H1 (cell line): ENCODE measurements at regions not wholly inside any gene's neighbourhood (a gene's known extent, or its start where the extent isn't known, plus 50 kb on each side); places are given as distances from the start of the nearest gene placed in this dataset.

Experiments used
- CTCF ChIA-PET: fragments of 300-600 bp; sonication (Branson Sonifier 250); formaldehyde crosslinking; loops from one replicate; lab custom pipeline; 2021; ENCODE audit not compliant: partially characterized antibody; lab: Charles Lee
- POLR2A ChIA-PET: fragments of 300-600 bp; sonication (Branson Sonifier 250); formaldehyde crosslinking; loops from one replicate; lab custom pipeline; 2021; ENCODE audit warnings: inconsistent platforms; ENCODE audit not compliant: partially characterized antibody; lab: Charles Lee
- DNase-seq, 2 experiments: peaks; one replicate each; pipeline versions ENCODE4 v3.0.0 to v3.0.0-alpha.2; 2010 to 2022; ENCODE audit warnings: low spot score in 2 of 2, low read depth in 1 of 2, mixed read lengths in 1 of 2
- FAIRE-seq: peaks from 2 replicates; lab custom pipeline; 2011; peaks lifted over from hg19 to GRCh38; lab: Jason Lieb, UNC
- H2AFZ ChIP-seq: 2 replicates; pipeline ENCODE4 v1.8.1; 2012; ENCODE audit warnings: low read length, inconsistent platforms
- H2AK5ac ChIP-seq: 2 replicates; pipeline ENCODE4 v1.6.1; 2013; ENCODE audit warnings: low read depth, low read length
- H2BK120ac ChIP-seq: replicated peaks from 2 replicates; pipeline ENCODE3; 2013; ENCODE audit warnings: low read depth, low read length, inconsistent platforms
- H2BK12ac ChIP-seq: 2 replicates; pipeline ENCODE4 v1.6.1; 2013; ENCODE audit warnings: low read depth, low read length
- H2BK15ac ChIP-seq: 2 replicates; pipeline ENCODE4 v1.6.1; 2013; ENCODE audit warnings: low read length
- H2BK20ac ChIP-seq: 2 replicates; pipeline ENCODE4 v1.6.1; 2013; ENCODE audit warnings: low read length
- H2BK5ac ChIP-seq: 2 replicates; pipeline ENCODE4 v1.6.1; 2013; ENCODE audit warnings: low read depth, low read length
- H3K14ac ChIP-seq: 2 replicates; pipeline ENCODE4 v1.6.1; 2013; ENCODE audit warnings: inconsistent platforms; ENCODE audit not compliant: insufficient read length
- H3K18ac ChIP-seq: 2 replicates; pipeline ENCODE4 v1.6.1; 2013; ENCODE audit warnings: low read length; ENCODE audit errors: extremely low read depth
- H3K23ac ChIP-seq: 2 replicates; pipeline ENCODE4 v1.6.1; 2013; ENCODE audit warnings: inconsistent platforms; ENCODE audit not compliant: insufficient read length
- H3K23me2 ChIP-seq: 2 replicates; pipeline ENCODE4 v1.6.1; 2013; ENCODE audit warnings: low read depth, low read length
- H3K27ac ChIP-seq: 2 replicates; pipeline ENCODE4 v1.6.1; 2011; ENCODE audit warnings: low read depth, low read length, inconsistent platforms
- H3K27me3 ChIP-seq, 4 experiments: replicated peaks in 1 of 4; 1 replicate in 1 of 4; 2 replicates in 3 of 4; pipeline versions ENCODE4 v1.6.1 to v1.8.1; 2011 to 2013; ENCODE audit warnings: low read length in 3 of 4, mild to moderate bottlenecking in 3 of 4, inconsistent platforms in 2 of 4, mixed read lengths in 2 of 4, moderate library complexity in 1 of 4; ENCODE audit not compliant: control insufficient read depth in 3 of 4, insufficient read depth in 3 of 4; ENCODE audit errors: extremely low read depth in 1 of 4
- H3K36me3 ChIP-seq, 4 experiments: 2 replicates each; pipeline versions ENCODE4 v1.6.1 to v1.8.1; 2011 to 2013; ENCODE audit warnings: mild to moderate bottlenecking in 4 of 4, low read length in 3 of 4, moderate library complexity in 2 of 4, control low read depth in 1 of 4, inconsistent platforms in 1 of 4; ENCODE audit not compliant: insufficient read depth in 4 of 4, control insufficient read depth in 2 of 4
- H3K4ac ChIP-seq: replicated peaks from 2 replicates; pipeline ENCODE3; 2013; ENCODE audit warnings: low read length, low read depth, mixed read lengths, inconsistent platforms; ENCODE audit not compliant: insufficient read length
- H3K4me1 ChIP-seq, 4 experiments: replicated peaks in 1 of 4; 1 replicate in 1 of 4; 2 replicates in 3 of 4; pipeline versions ENCODE4 v1.6.1 to v1.8.1; 2011 to 2013; ENCODE audit warnings: low read length in 3 of 4, inconsistent platforms in 2 of 4, mixed read lengths in 1 of 4; ENCODE audit not compliant: insufficient read depth in 4 of 4, control insufficient read depth in 3 of 4
- H3K4me2 ChIP-seq, 2 experiments: 2 replicates each; pipeline versions ENCODE4 v1.6.1 to v1.8.1; 2011 to 2013; ENCODE audit warnings: low read depth in 2 of 2, low read length in 2 of 2, control low read depth in 1 of 2, inconsistent platforms in 1 of 2, mild to moderate bottlenecking in 1 of 2; ENCODE audit not compliant: insufficient read depth in 1 of 2
- H3K4me3 ChIP-seq, 4 experiments: fragments of 200-600, 300-600 bp in 1 of 4; sonication (generic), shearing (Covaris generic), sonication (Bioruptor Twin) in 1 of 4; 2 replicates each; pipeline versions ENCODE4 v1.5.1 to v1.8.1; 2011 to 2016; ENCODE audit warnings: low read length in 4 of 4, low read depth in 3 of 4, control low read depth in 2 of 4, inconsistent platforms in 2 of 4, mild to moderate bottlenecking in 2 of 4, mixed read lengths in 1 of 4, moderate library complexity in 1 of 4; ENCODE audit not compliant: insufficient read depth in 2 of 4; ENCODE audit errors: extremely low read depth in 1 of 4
- H3K56ac ChIP-seq: replicated peaks from 2 replicates; pipeline ENCODE3; 2013; ENCODE audit warnings: low read depth, mild to moderate bottlenecking, mixed read lengths, low read length, inconsistent platforms; ENCODE audit not compliant: insufficient read length
- H3K79me1 ChIP-seq: 2 replicates; pipeline ENCODE4 v1.6.1; 2013; ENCODE audit warnings: low read depth, low read length, control low read depth
- H3K79me2 ChIP-seq, 2 experiments: 2 replicates each; pipeline versions ENCODE4 v1.6.1 to v1.8.1; 2012 to 2013; ENCODE audit warnings: low read length in 2 of 2, mild to moderate bottlenecking in 2 of 2, inconsistent platforms in 1 of 2; ENCODE audit not compliant: insufficient read depth in 2 of 2, control insufficient read depth in 1 of 2
- H3K9ac ChIP-seq, 4 experiments: replicated peaks in 1 of 4; 1 replicate in 1 of 4; 2 replicates in 3 of 4; pipeline versions ENCODE4 v1.6.1 to v1.8.1; 2011 to 2013; ENCODE audit warnings: low read depth in 3 of 4, low read length in 3 of 4, control low read depth in 2 of 4, mild to moderate bottlenecking in 2 of 4, moderate library complexity in 2 of 4, inconsistent platforms in 1 of 4; ENCODE audit errors: extremely low read depth in 1 of 4
- H3K9me3 ChIP-seq, 2 experiments: 2 replicates each; pipeline versions ENCODE4 v1.6.1 to v1.8.1; 2012 to 2013; ENCODE audit warnings: mild to moderate bottlenecking in 2 of 2, moderate library complexity in 2 of 2, control low read depth in 1 of 2, inconsistent platforms in 1 of 2, low read depth in 1 of 2, low read length in 1 of 2, mixed read lengths in 1 of 2; ENCODE audit not compliant: insufficient read depth in 2 of 2
- H4K20me1 ChIP-seq, 2 experiments: replicated peaks in 1 of 2; 2 replicates each; pipeline versions ENCODE3 to v1.8.1; 2011 to 2013; ENCODE audit warnings: inconsistent platforms in 2 of 2, low read length in 2 of 2, mild to moderate bottlenecking in 1 of 2; ENCODE audit not compliant: insufficient read depth in 2 of 2, control insufficient read depth in 1 of 2
- H4K5ac ChIP-seq: 2 replicates; pipeline ENCODE4 v1.6.1; 2013; ENCODE audit warnings: low read length, low read depth, mixed read lengths, inconsistent platforms; ENCODE audit not compliant: insufficient read length
- H4K8ac ChIP-seq: 2 replicates; pipeline ENCODE4 v1.8.0; 2013; ENCODE audit warnings: mild to moderate bottlenecking, moderate library complexity, low read length, inconsistent platforms; ENCODE audit not compliant: insufficient read depth; ENCODE audit errors: extremely low read depth
- H4K91ac ChIP-seq: replicated peaks from 2 replicates; pipeline ENCODE3; 2013; ENCODE audit warnings: low read length, mixed read lengths, inconsistent platforms; ENCODE audit not compliant: insufficient read length
- CBX8 ChIP-seq: fragments of 300-800, 300-1000 bp; sonication (generic); IDR thresholded peaks from 2 replicates; pipeline ENCODE4 v1.7.1; 2016; ENCODE audit warnings: low read depth, low read length, borderline replicate concordance
- CREB1 ChIP-seq: IDR thresholded peaks from 2 replicates; pipeline ENCODE4 v1.6.1; 2012; ENCODE audit warnings: inconsistent platforms
- EP300 ChIP-seq, 2 experiments: IDR thresholded peaks; 1 replicate in 1 of 2; 2 replicates in 1 of 2; pipeline ENCODE4 v1.6.1; 2011 to 2012; ENCODE audit warnings: low read depth in 2 of 2, low read length in 2 of 2, mild to moderate bottlenecking in 2 of 2, borderline replicate concordance in 1 of 2, inconsistent platforms in 1 of 2, moderate library complexity in 1 of 2
- KDM1A ChIP-seq: fragments of 200-600, 300-600 bp; sonication (generic); IDR thresholded peaks from 2 replicates; pipeline ENCODE4 v1.7.1; 2016; ENCODE audit warnings: mild to moderate bottlenecking, low read length, borderline replicate concordance
- KDM4A ChIP-seq: IDR thresholded peaks from one replicate; pipeline ENCODE4 v1.7.1; 2012; ENCODE audit warnings: low read depth, mild to moderate bottlenecking, moderate library complexity, low read length, inconsistent platforms; ENCODE audit not compliant: severe bottlenecking
- PHF8 ChIP-seq: fragments of 200-600 bp; sonication (generic); conservative IDR thresholded peaks from 2 replicates; pipeline ENCODE4 v1.7.1; 2012; ENCODE audit warnings: low read depth, mild to moderate bottlenecking, inconsistent platforms, low read length, moderate library complexity
- POU5F1 ChIP-seq: IDR thresholded peaks from 2 replicates; pipeline ENCODE4 v1.6.1; 2011; ENCODE audit warnings: low read depth, mild to moderate bottlenecking, low read length, moderate library complexity
- RFX5 ChIP-seq: IDR thresholded peaks from 2 replicates; pipeline ENCODE4 v1.6.1; 2011; ENCODE audit warnings: low read depth, low read length, improper control_type of control experiment, borderline replicate concordance
- RXRA ChIP-seq: IDR thresholded peaks from 2 replicates; pipeline ENCODE4 v1.6.1; 2011; ENCODE audit warnings: low read depth, mild to moderate bottlenecking, low read length, moderate library complexity; ENCODE audit not compliant: insufficient read depth
- SIRT6 ChIP-seq: IDR thresholded peaks from one replicate; pipeline ENCODE4 v1.7.1; 2012; ENCODE audit warnings: low read length, inconsistent platforms
- SP2 ChIP-seq: IDR thresholded peaks from 2 replicates; pipeline ENCODE4 v1.6.1; 2012; ENCODE audit warnings: mild to moderate bottlenecking, low read length, inconsistent platforms
- SP4 ChIP-seq: IDR thresholded peaks from 2 replicates; pipeline ENCODE4 v1.6.1; 2012; ENCODE audit warnings: low read length, inconsistent platforms
- TBP ChIP-seq: IDR thresholded peaks from 2 replicates; pipeline ENCODE4 v1.6.1; 2011; ENCODE audit warnings: low read depth, low read length, improper control_type of control experiment
- YY1 ChIP-seq: IDR thresholded peaks from 2 replicates; pipeline ENCODE4 v1.6.1; 2011; ENCODE audit warnings: low read depth, mild to moderate bottlenecking, low read length
- ZNF274 ChIP-seq: IDR thresholded peaks from 2 replicates; pipeline ENCODE4 v1.7.0; 2012; ENCODE audit warnings: low read length, borderline replicate concordance; ENCODE audit errors: extremely low read depth
- WGBS, 2 experiments: shearing (Covaris generic) in 1 of 2; methylation state at CpG; one replicate each; pipeline versions ENCODE4 v1.1.6 to v1.1.7; 2013 to 2015; ENCODE audit warnings: low lambda C conversion rate in 2 of 2, mixed read lengths in 2 of 2, inconsistent platforms in 1 of 2, low coverage in 1 of 2, missing lambda C conversion rate in 1 of 2; ENCODE audit not compliant: insufficient replicate concordance in 2 of 2, insufficient coverage in 1 of 2, insufficient read length in 1 of 2; ENCODE audit errors: extremely low coverage in 1 of 2, missing lambda C conversion rate in 1 of 2; 5-methylcytosine and 5-hydroxymethylcytosine counted together

GRCh38 chrX:7263961-7264360 is 116.0 kb upstream of the PUDP start:
- CTCF ChIA-PET: interaction anchor here (0.6 kb wide), 1 partner anchor 1088 kb away, joined by 3 read pairs; no protein-coding TSS in a partner anchor
- Histone ChIP-seq H3K27me3 (no peaks in the 10 kb centered on the region), H2AFZ (no peak overlapping the region), H3K79me2 (no peaks in the 10 kb centered on the region), H3K4ac (no peak overlapping the region), H2AK5ac (no peak overlapping the region), H3K4me3 (no peak overlapping the region), H3K79me1 (no peaks in the 10 kb centered on the region), H2BK120ac (no peak overlapping the region), H3K18ac (no peak overlapping the region), H2BK20ac (no peak overlapping the region), H2BK5ac (no peak overlapping the region), H4K91ac (no peak overlapping the region), H3K23ac (no peak overlapping the region), H3K4me1 (no peaks in the 10 kb centered on the region), H2BK15ac (no peak overlapping the region), H3K4me2 (no peak overlapping the region), H3K27ac (no peak overlapping the region)
- POLR2A ChIA-PET: no interaction called here
- DNase-seq (no peak), FAIRE-seq (no peak)
- WGBS, 2 experiments: 96% methylated on average over 3 of the region's 3 CpGs; no CpG with 5 or more reads in 1 of the 2 experiments
- no peak for TF ChIP-seq PHF8
- TF ChIP-seq TBP: no peak
- TF ChIP-seq SP4: no peak
- TF ChIP-seq RFX5: no peak
- TF ChIP-seq SIRT6: no peak
- TF ChIP-seq POU5F1: no peak
- no peak for TF ChIP-seq KDM1A
- no peak for TF ChIP-seq CBX8
- no peak for TF ChIP-seq ZNF274
- TF ChIP-seq YY1: no peak
- no peak for TF ChIP-seq SP2
- TF ChIP-seq RXRA: no peak
- TF ChIP-seq EP300 (IDR thresholded peaks at IDR 0.05; ENCODE audit: borderline replicate concordance in 1 of 2, low read depth in 2 of 2, low read length in 2 of 2): no peak
- TF ChIP-seq KDM4A: no peak
- no peak for TF ChIP-seq CREB1
- TF ChIP-seq, all 59 proteins: peak for 0
- H4K8ac ChIP-seq: no peak overlapping the region
- no peak overlapping the region for H3K9ac ChIP-seq
- H3K14ac ChIP-seq: no peak overlapping the region
- no peaks in the 10 kb centered on the region for H3K36me3 ChIP-seq
- H4K20me1 ChIP-seq: no peaks in the 10 kb centered on the region
- no peak overlapping the region for H2BK12ac ChIP-seq
- H4K5ac ChIP-seq: no peak overlapping the region
- H3K9me3 ChIP-seq: no peaks in the 10 kb centered on the region
- no peak overlapping the region for H3K56ac ChIP-seq
- no peaks in the 10 kb centered on the region for H3K23me2 ChIP-seq
